CD4-positive, CD25-positive, alpha-beta regulatory T cell (primary cell): ENCODE measurements at regions not wholly inside any gene's neighbourhood (a gene's known extent, or its start where the extent isn't known, plus 50 kb on each side); places are given as distances from the start of the nearest gene placed in this dataset.

Source experiments
- ATAC-seq, 2 donors: fragments of 150-1000 bp; cut with Tn5 transposase; one replicate each; pipeline ENCODE4 v1.10.0; 2021; ENCODE audit warnings: low read depth in 2 of 2, moderate number of reproducible peaks in 2 of 2, moderate library complexity in 1 of 2
- DNase-seq, 3 donors: peaks; one replicate each; pipeline versions ENCODE4 v3.0.0 to v3.0.0-alpha.2; 2012 to 2022; ENCODE audit warnings: mixed read lengths in 1 of 3
- H3K27ac ChIP-seq: one replicate; pipeline ENCODE4 v1.7.0; 2013; ENCODE audit warnings: mild to moderate bottlenecking, low read length; ENCODE audit not compliant: insufficient read depth, poor library complexity, severe bottlenecking
- H3K27me3 ChIP-seq: one replicate; pipeline ENCODE4 v1.7.0; 2013; ENCODE audit warnings: low read length; ENCODE audit not compliant: control insufficient read depth, insufficient read depth
- H3K36me3 ChIP-seq: one replicate; pipeline ENCODE4 v1.7.0; 2013; ENCODE audit warnings: mild to moderate bottlenecking, low read length, moderate library complexity; ENCODE audit not compliant: control insufficient read depth, insufficient read depth
- H3K4me1 ChIP-seq: 2 replicates; pipeline ENCODE4 v1.7.0; 2013; ENCODE audit warnings: mild to moderate bottlenecking, low read length; ENCODE audit not compliant: insufficient read depth, control insufficient read depth, poor library complexity, severe bottlenecking
- H3K4me3 ChIP-seq: one replicate; pipeline ENCODE4 v1.7.0; 2013; ENCODE audit warnings: low read depth, mild to moderate bottlenecking, low read length, moderate library complexity
- H3K9me3 ChIP-seq, 2 experiments: 1 replicate in 1 of 2; 2 replicates in 1 of 2; pipeline ENCODE4 v1.7.0; 2013; ENCODE audit warnings: low read length in 2 of 2, mild to moderate bottlenecking in 1 of 2, moderate library complexity in 1 of 2; ENCODE audit not compliant: control insufficient read depth in 2 of 2
- H3K27ac Mint-ChIP-seq, 3 donors: one replicate each; pipeline ENCODE4 v1.8.0; 2020 to 2022; ENCODE audit warnings: mild to moderate bottlenecking in 3 of 3, mixed read lengths in 3 of 3, moderate library complexity in 2 of 3
- H3K27me3 Mint-ChIP-seq: one replicate; pipeline ENCODE4 v1.8.0; 2022; ENCODE audit warnings: mild to moderate bottlenecking, mixed read lengths
- H3K36me3 Mint-ChIP-seq: one replicate; pipeline ENCODE4 v1.8.0; 2020; ENCODE audit warnings: mixed read lengths
- H3K4me1 Mint-ChIP-seq, 4 donors: one replicate each; pipeline ENCODE4 v1.8.0; 2020 to 2022; ENCODE audit warnings: mixed read lengths in 4 of 4, mild to moderate bottlenecking in 1 of 4
- H3K4me3 Mint-ChIP-seq, 4 donors: one replicate each; pipeline ENCODE4 v1.8.0; 2020 to 2022; ENCODE audit warnings: mild to moderate bottlenecking in 4 of 4, mixed read lengths in 4 of 4, moderate library complexity in 3 of 4
- H3K9me3 Mint-ChIP-seq, 7 donors: one replicate each; pipeline ENCODE4 v1.8.0; 2020 to 2022; ENCODE audit warnings: mixed read lengths in 7 of 7, mild to moderate bottlenecking in 3 of 7, moderate library complexity in 2 of 7

DNA sequence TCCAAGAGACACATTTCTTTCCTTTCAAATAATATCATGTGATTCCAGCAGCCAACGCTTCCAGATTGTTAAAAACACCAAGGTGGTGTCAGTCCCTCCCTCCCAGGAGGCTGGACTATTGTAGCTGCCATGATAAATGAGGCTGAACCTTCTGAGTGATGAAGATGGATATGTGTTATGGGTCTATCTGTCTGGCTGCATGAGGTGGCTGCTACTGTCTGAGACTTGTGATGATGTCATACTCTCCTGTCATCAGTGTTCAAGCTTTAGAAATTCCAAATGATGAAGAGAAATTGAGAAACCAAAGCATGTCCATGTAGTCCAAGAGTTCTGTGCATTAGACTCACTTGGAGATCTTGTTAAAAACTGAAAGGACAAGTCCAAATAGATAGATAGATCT, 683.0 kb downstream of the NTRK3 start:
- ATAC-seq (no peak), DNase-seq (no peak)
- Histone ChIP-seq H3K36me3 (no peaks in the 10 kb centered on the region), H3K4me3 (no peak overlapping the region), H3K27ac (no peak overlapping the region), H3K4me1 (no peaks in the 10 kb centered on the region), H3K9me3 (no peaks in the 10 kb centered on the region), H3K27me3 (no peaks in the 10 kb centered on the region)
- H3K4me1 Mint-ChIP-seq, result peaks cover 0 to 5% (median 3%) of the 10 kb centered on the region in 4 donors
- H3K4me3 Mint-ChIP-seq, result no peak overlapping the region
- no peaks in the 10 kb centered on the region for H3K36me3 Mint-ChIP-seq
- peaks cover 0 to 4% (median 2%) of the 10 kb centered on the region in 7 donors for H3K9me3 Mint-ChIP-seq
- peaks cover 4% of the 10 kb centered on the region for H3K27me3 Mint-ChIP-seq
- no peak overlapping the region for H3K27ac Mint-ChIP-seq

- DNase-seq (no peak), ATAC-seq (no peak)
- Mint-ChIP-seq H3K36me3 (no peaks in the 10 kb centered on the region), H3K9me3 (peaks cover 0 to 4% (median 0%) of the 10 kb centered on the region in 7 donors), H3K4me3 (no peak overlapping the region), H3K27ac (no peak overlapping the region), H3K27me3 (peaks cover 5% of the 10 kb centered on the region), H3K4me1 (peaks cover 0 to 5% (median 4%) of the 10 kb centered on the region in 4 donors)
- H3K27me3 ChIP-seq, result no peaks in the 10 kb centered on the region
- H3K36me3 ChIP-seq, result no peaks in the 10 kb centered on the region
- no peaks in the 10 kb centered on the region for H3K9me3 ChIP-seq
- no peaks in the 10 kb centered on the region for H3K4me1 ChIP-seq
- no peak overlapping the region for H3K27ac ChIP-seq
- no peak overlapping the region for H3K4me3 ChIP-seq
Measured at GRCh38 chr15:87573039-87573438, 683.5 kb downstream of the NTRK3 start.

DNA sequence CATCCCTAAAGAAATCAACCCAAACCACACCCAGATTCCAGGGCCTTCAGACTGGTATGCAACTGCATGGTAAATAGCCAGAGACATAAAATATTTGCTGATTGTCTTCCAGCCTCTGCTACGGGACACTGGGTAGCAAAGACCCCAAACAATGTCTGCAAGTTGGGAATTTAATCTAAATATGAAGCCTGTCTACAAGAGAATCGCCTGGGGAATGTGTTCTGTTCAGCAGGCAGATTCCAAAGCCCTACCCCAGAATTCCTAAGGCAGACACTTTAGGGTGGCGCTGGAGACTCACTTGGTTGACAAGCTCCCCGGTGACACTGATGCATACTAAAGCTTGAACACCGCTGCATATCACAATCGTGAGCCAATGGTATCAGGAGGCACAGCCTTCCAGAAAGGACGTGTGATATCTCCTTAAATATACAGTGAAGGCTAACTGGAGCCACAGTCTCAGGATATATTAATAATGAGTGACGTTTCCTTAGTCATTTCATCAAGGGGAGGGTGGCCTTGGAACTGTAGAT, 684.1 kb downstream of the NTRK3 start:
- Histone ChIP-seq H3K27ac (no peak overlapping the region), H3K4me1 (no peaks in the 10 kb centered on the region), H3K36me3 (no peaks in the 10 kb centered on the region), H3K4me3 (no peak overlapping the region), H3K9me3 (no peaks in the 10 kb centered on the region), H3K27me3 (no peaks in the 10 kb centered on the region)
- ATAC-seq (no peak), DNase-seq (no peak)
- Mint-ChIP-seq H3K4me1 (peaks cover 0 to 5% (median 4%) of the 10 kb centered on the region in 4 donors), H3K27me3 (peaks cover 5% of the 10 kb centered on the region), H3K4me3 (no peak overlapping the region), H3K36me3 (no peaks in the 10 kb centered on the region), H3K9me3 (peaks cover 0 to 4% (median 0%) of the 10 kb centered on the region in 7 donors), H3K27ac (no peak overlapping the region)

DNA sequence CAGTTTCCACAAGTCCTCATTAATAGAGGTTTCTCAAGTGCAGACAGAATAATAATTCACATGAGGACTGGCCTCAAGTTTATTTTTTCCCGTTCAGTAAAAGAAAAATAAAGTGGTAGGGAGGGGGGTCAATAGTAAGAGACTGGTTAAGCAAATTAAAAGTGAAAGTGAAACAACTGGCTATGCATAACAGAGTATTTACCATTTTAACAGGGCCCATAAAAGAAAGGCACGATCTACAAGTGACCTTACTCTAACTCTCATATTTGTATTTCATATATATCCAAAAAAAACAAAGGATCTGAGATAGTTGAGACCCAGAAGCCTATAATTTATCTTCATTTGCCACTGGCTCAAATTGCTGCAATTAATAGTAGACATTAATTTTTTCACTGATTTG, 686.3 kb downstream of the NTRK3 start:
- peaks cover 0 to 4% (median 0%) of the 10 kb centered on the region in 7 donors for H3K9me3 Mint-ChIP-seq
- H3K4me3 Mint-ChIP-seq, result peak overlapping the region in 2 of 4 donors; percentile 24 to 64
- peak overlapping the region in 1 of 3 donors; percentile 8 for H3K27ac Mint-ChIP-seq
- no peaks in the 10 kb centered on the region for H3K4me1 ChIP-seq
- H3K36me3 ChIP-seq, result no peaks in the 10 kb centered on the region
- no peaks in the 10 kb centered on the region for H3K9me3 ChIP-seq
- H3K27ac ChIP-seq, result no peak overlapping the region
- peak overlapping the region; percentile 52 for H3K4me3 ChIP-seq
- H3K27me3 ChIP-seq, result no peaks in the 10 kb centered on the region
- peak in 1 of 3 donors; percentile 30 for DNase-seq
- ATAC-seq, result no peak
- H3K27me3 Mint-ChIP-seq, result peaks cover 5% of the 10 kb centered on the region
- peaks cover 0 to 5% (median 4%) of the 10 kb centered on the region in 4 donors for H3K4me1 Mint-ChIP-seq
- no peaks in the 10 kb centered on the region for H3K36me3 Mint-ChIP-seq

GRCh38 chr15:87569581-87569980, 687.0 kb downstream of the NTRK3 start:
- no peak for DNase-seq

GRCh38 chr15:87567406-87568030, 689.0 kb downstream of the NTRK3 start:
- Histone ChIP-seq H3K9me3 (no peaks in the 10 kb centered on the region), H3K27me3 (no peaks in the 10 kb centered on the region), H3K4me3 (no peak overlapping the region), H3K36me3 (no peaks in the 10 kb centered on the region), H3K27ac (no peak overlapping the region), H3K4me1 (no peaks in the 10 kb centered on the region)
- DNase-seq (no peak), ATAC-seq (no peak)
- no peak overlapping the region for H3K4me3 Mint-ChIP-seq
- H3K27ac Mint-ChIP-seq, result no peak overlapping the region
- no peaks in the 10 kb centered on the region for H3K36me3 Mint-ChIP-seq
- peaks cover 0 to 5% (median 4%) of the 10 kb centered on the region in 4 donors for H3K4me1 Mint-ChIP-seq
- peaks cover 0 to 4% (median 0%) of the 10 kb centered on the region in 7 donors for H3K9me3 Mint-ChIP-seq
- H3K27me3 Mint-ChIP-seq, result peaks cover 5% of the 10 kb centered on the region

More at GRCh38 chr15:87569581-87569980, 687.0 kb downstream of the NTRK3 start:
- Mint-ChIP-seq H3K4me1 (peaks cover 0 to 5% (median 4%) of the 10 kb centered on the region in 4 donors), H3K36me3 (no peaks in the 10 kb centered on the region), H3K9me3 (peaks cover 0 to 4% (median 0%) of the 10 kb centered on the region in 7 donors), H3K27ac (peak overlapping the region in 1 of 3 donors; percentile 8), H3K4me3 (no peak overlapping the region), H3K27me3 (peaks cover 5% of the 10 kb centered on the region)
- Histone ChIP-seq H3K36me3 (no peaks in the 10 kb centered on the region), H3K4me1 (no peaks in the 10 kb centered on the region), H3K9me3 (no peaks in the 10 kb centered on the region), H3K27me3 (no peaks in the 10 kb centered on the region), H3K27ac (no peak overlapping the region), H3K4me3 (no peak overlapping the region)
- ATAC-seq, result no peak

DNA sequence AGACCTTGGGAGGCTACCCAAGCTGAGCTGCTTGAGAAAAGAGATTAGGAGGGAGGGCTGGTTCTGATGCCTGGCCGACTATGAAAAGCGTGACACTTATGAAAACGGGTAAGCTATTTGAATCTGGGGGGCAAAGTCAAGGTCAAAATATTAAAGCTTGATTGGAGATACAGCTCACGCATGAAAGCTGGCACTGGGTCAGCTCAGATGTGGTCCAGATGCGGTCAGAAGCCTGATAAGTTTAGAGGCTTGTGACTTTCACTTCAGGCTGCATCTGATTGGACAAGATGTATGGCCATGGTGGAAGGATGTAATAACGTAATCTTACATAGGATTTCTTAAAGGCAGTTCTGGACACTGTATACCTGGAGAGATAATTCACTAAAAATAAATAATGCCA, 690.3 kb downstream of the NTRK3 start:
- no peaks in the 10 kb centered on the region for H3K27me3 ChIP-seq
- H3K4me1 ChIP-seq, result no peaks in the 10 kb centered on the region
- H3K36me3 Mint-ChIP-seq, result no peaks in the 10 kb centered on the region
- no peak overlapping the region for H3K4me3 Mint-ChIP-seq
- no peak overlapping the region for H3K4me3 ChIP-seq
- H3K27ac Mint-ChIP-seq, result no peak overlapping the region
- no peaks in the 10 kb centered on the region for H3K9me3 ChIP-seq
- H3K4me1 Mint-ChIP-seq, result peaks cover 0 to 5% (median 4%) of the 10 kb centered on the region in 4 donors
- H3K36me3 ChIP-seq, result no peaks in the 10 kb centered on the region
- peaks cover 5% of the 10 kb centered on the region for H3K27me3 Mint-ChIP-seq
- DNase-seq, result no peak
- H3K27ac ChIP-seq, result no peak overlapping the region
- no peak for ATAC-seq
- peaks cover 0 to 8% (median 3%) of the 10 kb centered on the region in 7 donors for H3K9me3 Mint-ChIP-seq

DNA sequence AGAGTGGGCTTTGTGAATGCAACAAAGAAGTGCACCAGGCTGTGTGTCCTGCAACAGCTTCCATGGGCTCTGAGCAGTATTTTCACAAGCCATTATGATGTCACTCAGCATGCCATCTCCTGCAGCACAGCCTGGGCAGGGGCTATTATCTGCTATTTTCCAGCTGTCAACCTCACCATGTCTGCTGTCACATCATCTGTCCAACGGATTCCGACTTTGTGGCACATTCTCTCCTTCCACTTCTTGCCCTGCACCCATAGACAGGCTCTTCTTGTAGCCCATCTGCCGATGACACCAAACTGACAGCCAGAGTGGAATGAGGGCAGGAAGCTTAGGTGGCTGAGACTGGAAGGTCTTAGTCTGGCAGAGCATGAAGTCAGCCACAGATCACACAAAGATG, 691.9 kb downstream of the NTRK3 start:
- H3K4me3 Mint-ChIP-seq, result no peak overlapping the region
- H3K27me3 ChIP-seq, result no peaks in the 10 kb centered on the region
- no peaks in the 10 kb centered on the region for H3K4me1 ChIP-seq
- H3K27ac Mint-ChIP-seq, result no peak overlapping the region
- H3K36me3 Mint-ChIP-seq, result no peaks in the 10 kb centered on the region
- peaks cover 0 to 5% (median 0%) of the 10 kb centered on the region in 4 donors for H3K4me1 Mint-ChIP-seq
- H3K9me3 Mint-ChIP-seq, result peaks cover 0 to 8% (median 7%) of the 10 kb centered on the region in 7 donors
- ATAC-seq (no peak), DNase-seq (no peak)
- H3K4me3 ChIP-seq, result no peak overlapping the region
- no peaks in the 10 kb centered on the region for H3K9me3 ChIP-seq
- no peaks in the 10 kb centered on the region for H3K36me3 ChIP-seq
- H3K27me3 Mint-ChIP-seq, result peaks cover 5% of the 10 kb centered on the region
- no peak overlapping the region for H3K27ac ChIP-seq
